Activated CD8-positive, alpha-beta memory T cell treated with anti-CD3 and anti-CD28 coated beads for 48 hours (primary cell): ENCODE measurements at regions not wholly inside any gene's neighbourhood (a gene's known extent, or its start where the extent isn't known, plus 50 kb on each side); places are given as distances from the start of the nearest gene placed in this dataset.

Source experiments
- DNase-seq, 3 experiments: peaks; one replicate each; pipeline ENCODE4 v3.0.0-alpha.2; 2020; ENCODE audit warnings: low read depth in 2 of 3, low spot score in 2 of 3

DNA sequence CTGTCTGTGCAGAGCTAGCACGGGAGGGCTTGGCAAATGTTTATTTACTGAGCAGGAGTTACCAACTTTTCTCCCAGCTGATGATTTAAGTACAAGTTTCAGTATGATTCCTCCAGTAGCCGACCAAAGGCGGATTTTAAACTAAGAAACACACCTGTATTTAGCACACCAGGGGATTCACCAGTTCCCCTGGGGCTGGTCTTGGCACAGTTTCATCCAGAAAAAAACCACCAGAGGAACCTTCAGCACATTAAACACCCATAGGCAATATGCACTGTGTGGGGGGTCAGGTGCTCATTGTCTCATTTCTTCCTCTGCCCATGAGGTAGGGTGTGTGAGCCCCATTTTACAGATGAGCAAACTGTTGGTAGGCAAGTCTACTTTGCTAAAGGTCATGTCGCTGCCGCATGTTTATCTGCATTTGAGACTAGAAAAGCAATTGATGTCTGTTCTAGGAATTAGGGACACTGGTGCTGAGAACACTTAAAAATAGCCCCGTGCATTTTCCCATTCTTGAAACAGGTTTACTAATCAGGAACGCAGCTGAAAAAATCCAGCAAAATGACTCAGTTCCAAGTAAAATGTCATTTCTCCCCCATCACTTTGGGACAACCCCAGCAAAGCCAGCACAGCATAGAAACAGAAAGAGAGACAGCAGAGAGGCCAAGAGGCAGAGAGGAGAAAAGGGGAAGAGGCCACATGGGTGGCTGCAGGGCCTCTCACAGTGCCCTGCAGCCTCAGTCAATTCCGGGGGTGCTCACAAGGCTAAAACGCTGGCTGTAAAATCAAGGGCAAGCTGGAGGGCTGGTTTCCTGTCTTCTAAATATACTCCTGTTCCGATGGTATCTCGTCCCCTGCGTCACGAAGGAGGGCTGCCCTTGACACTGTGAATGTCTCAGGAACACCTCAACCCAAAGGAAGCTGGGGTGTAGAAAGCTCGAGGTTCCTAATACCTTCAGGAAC is 166.8 kb upstream of the ID2 start:
- peak in 2 of 3 experiments; percentile 31 to 52 for DNase-seq

DNA sequence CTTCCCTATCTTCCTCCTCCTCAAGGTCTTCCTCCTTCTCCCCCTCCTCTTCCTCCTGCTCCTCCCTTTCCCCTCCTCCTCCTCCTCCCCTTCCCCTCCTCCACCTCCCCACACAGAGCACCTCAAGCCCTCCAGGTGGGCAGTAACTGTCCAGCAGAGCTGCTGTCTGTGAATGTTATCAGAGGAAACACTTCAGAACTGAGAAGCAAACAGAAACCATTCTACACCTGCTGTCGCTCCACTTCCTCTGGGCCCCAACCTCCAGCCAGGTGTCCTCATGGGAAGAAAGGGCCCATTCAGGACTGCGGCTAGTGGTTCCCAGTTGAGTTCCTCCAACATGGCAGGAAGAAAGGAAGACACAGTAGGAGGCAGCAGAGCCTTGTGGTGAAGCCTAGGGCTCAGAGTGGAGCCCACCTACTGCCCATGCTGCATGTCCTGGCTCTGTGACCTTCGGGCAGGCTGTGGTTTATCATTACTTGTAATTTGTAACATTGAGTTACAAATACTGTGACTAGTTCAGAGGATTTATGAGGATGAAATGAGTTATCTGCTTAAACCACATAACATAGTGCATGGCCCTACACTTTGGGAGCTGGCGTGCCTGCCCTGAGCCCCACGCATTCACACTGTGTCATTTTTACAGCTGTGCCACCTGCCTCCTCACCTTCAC is 165.9 kb upstream of the ID2 start:
- no peak for DNase-seq

DNA sequence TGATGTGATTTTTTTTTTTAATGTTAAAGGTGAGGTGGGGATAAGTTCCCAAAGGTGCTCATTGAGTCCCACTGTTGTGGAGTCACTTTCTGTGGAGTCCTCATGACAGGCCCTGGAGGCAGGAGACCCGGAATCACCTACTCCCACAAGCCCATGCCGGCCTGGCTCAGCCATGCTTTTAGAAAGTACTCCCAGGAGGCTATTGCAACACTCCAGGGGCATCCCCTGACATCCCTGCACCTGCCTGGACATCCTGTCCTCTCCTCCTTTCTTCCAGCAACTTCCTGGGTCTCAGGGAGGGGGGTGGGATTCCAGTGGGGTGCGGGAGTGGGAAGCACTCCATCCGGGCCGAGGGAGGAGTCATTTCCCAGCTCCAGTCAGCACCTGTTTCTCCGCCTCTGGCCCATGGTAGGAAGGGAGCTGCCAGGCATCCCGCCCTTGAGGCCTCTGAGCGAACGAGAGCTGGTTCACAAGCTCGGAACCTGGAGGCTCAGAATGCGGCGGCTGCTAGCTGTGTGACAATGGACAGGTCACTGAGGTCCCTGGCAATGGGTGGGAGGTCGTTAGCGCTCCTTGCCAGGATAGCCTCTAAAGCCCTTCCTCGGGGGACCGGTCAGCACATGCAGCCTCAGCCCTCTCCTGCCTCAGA is 163.9 kb upstream of the ID2 start:
- DNase-seq = no peak

DNA sequence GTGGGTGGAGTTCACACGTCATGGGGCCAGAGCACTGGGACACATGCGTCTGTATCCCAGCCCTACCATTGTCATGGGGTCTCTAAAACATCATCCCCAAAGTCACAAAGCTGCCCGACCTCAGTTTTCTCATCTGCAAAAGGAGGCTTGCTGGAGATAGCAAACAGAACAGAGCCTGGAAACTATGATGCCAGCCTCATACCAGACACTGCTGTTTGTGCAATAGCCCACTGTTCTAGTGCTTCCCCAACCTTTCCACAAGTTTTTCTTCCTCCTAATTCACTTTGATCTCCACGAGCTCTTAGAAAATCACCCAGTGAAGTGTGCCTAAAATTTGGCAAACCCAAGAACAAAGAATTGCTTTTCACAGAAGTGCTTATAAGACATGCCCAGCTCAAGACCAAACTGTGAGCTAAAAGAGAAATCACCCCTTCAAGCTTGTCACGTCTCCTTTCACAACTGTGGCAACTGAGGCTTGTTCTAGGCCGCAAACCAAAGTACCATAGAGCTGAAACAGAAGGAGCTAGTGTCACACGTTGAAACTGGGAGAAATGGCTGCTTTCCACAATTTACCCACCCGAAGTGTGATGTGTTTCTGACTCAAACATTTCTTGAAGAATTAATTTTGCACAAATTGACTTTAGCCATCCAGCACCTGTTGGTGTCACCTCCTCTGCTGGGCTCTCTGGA is 162.7 kb upstream of the ID2 start:
- DNase-seq = no peak

DNA sequence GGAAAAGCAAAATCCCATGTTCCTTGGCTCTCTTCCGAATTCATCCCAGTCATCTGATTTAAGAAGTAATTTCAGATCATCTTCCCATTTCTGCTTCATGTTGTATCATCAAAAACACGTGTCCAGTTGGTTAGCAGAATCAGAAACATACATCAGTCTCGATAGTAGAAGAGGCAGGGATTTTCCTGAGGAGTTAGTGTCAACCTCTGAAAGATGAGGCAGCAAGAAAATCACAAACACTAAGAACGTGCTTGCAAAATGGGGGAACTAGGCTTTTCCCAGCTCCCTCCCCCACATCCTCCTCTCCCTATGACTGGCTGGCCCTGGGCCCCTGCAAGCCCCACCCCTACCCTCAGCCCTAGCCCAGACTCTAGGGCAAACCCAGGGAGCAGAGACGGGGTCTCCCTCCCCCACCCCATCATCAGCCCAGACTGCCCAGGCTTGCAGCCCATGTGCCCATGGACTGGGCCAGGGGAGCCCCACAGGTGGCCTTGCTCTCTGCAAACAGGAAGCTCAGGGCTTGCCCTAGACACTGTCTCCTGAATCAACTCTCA is 161.0 kb upstream of the ID2 start:
- DNase-seq = no peak

DNA sequence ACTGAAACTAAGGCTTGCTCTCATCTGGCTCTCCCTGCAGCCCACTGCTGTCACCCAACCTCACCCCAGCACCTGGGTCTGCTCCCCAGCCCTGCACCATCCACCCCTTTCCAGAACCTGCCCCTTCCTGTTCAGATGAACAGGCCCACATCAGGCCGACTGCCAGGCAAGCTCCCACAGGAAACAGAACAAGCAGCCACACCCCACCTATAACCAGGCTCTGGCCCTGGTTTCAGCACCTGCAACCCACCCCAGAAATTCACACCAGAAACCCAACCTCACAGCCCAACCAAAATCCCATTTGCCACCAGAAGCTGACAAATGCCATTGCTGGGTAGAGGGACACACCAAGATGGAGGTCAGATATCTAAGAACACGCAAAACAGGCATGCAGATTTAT is 159.2 kb upstream of the ID2 start:
- no peak for DNase-seq

DNA sequence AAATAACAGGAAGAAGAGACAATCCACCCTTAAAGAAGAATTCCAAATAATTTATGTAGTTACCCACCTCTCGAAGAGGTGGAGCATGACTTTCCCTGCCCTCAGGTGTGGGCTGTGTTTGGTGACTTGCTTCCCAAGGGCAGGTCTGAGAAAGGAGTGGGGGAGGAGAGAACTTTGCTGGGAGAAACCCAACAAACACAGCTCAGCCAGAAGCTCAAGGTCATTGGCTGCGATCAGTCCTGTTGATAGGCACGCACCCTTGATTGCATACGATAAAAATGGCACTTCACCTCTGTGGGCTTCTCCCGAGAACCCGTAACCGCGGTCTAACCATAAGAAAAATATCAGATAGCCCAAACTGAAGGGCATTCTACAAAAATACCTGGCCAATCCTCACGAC is 157.5 kb upstream of the ID2 start:
- DNase-seq = no peak

DNA sequence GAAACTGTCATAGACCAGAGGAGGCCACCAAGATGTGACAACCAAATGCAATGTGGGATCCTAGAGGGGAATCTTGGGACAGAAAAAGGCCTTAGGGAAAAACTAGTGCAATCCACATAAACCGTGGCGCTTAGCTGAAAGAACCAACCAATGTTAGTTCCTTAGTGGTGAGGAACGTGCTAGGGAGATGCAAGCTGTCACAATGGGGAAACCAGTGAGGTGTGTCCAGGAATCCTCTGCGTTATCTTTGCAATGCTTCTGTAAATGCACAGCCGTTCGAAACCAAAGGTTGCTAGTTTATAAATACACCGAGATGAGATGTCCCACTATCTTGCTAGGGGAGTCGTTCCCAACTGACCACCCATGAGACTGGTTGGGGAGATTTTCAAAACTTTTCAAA is 157.0 kb upstream of the ID2 start:
- no peak for DNase-seq

DNA sequence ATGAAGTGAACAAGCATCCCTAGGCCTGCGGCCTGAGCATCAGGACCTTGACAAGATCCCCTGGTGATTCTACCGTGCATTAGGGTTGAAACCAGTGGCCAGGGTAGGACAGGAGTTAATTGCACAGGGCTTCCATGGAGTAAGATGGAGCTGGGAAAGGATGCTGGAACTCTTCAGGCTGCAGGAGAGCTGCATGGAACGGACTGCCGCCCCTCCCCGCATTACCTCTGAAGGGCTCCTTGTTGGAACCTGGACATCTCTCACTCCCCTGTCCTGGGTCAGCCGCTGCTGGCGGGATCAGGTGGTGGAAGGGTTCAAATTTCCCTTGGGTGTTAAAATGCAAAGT is 156.6 kb upstream of the ID2 start:
- DNase-seq = no peak

DNA sequence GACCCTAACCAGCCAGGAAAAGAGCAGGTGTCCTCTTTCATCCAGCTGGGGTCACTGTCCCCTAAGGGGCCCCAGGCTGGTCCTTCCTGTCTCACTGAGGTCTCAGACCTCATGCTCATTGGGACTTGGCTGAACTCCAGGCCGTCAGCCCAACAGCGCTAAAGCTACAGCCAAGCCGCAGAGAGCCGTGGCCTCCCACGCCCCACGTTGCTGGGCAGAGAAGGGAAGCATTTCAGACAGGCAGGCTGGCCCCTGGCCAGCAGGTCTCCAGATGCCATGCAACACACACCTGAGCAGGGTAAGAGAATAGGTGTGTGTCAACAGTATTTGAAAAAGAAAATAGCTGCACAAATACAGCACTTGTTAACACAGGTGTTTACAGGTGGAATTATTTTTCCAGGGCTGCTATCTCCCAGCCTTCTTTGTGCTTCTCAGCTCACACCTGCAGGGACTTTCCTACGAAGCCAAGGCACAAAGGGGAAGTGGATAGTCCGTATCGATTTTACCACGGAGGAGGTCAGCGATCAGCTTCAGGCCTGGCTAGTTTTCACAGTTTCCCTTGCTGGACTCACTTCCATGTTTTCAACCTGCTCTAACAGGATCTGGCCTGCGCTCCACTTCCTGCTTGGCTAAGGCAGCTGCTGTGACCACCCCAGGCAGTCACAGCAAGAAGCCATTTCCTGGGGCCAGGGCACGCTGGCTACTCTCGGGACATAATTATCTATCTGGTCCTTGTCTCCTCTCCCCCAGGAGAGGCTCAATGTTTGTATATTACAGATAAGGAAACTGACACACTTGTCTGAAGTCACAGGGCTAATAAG is 156.1 kb upstream of the ID2 start:
- DNase-seq = no peak

DNA sequence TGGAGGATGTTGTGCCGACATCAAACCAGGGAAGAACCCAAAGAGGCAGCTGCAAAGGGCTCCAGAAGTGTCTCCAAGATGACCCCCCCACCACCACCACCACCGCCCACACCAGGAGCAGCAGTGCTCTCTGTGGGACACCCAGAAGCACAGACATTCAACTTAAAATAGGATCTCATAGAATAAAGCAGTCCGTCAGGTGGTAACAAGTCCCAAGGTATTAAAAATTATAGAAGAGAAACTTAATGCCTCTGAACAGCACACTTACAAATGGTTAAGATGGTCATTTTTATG is 155.5 kb upstream of the ID2 start:
- no peak for DNase-seq

DNA sequence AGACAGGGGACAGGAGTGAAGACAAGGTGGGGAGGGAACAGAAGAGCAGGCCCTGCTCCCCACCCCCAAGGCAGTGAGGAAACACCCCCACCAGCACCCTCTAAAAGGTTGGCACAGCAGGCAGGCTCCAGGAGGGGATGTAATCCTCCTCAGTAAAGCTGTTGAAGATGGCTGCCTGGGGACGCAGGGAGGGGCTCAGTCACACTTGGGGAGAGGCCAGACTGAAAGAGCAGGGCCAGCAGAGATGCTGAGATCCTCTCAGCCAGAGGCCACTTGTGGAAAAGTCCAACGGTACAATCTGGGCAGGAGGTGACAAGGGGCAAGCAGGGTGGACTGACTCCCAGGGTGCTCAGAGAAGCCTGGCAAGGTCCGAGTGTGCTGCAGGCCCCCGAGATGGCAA is 154.8 kb upstream of the ID2 start:
- DNase-seq = no peak

DNA sequence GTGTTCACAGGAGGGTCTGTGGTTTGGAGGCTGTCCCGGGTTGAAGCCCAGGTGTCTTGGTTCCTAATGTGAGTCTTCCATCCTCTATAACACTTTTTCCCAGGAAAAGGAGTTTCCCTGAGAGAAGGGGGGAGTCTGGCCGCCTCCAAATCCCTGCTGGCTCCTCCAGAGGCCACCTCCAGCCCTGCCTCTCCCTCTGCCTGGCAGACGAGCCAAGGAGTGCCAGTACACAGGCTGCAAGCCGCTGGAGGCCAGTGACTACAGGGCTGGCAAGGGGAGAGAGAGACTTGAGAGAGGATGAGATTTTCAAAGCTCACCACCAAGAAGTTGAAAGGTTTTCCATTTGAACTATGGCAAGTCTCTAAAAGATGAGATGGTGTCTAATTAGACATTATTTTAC is 154.2 kb upstream of the ID2 start:
- DNase-seq = no peak

DNA sequence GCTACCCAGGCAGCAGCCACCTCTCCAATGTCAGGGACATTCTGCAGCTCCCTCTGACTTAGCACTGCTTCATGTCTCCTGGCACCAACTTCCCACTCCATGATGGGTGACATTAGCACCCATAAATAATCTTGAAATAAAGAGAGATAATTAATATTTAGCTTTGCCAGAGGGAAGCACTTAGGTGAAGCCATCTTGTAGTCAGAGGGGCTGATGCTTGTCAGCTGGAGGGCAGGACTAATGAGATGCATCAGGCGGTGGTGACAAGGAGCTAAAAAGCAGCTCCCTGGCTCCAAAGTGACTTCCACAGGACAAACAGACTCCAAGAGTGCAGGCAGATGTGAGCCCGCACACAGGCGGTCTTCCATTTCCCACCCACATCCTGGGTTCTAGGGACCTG is 153.0 kb upstream of the ID2 start:
- DNase-seq = no peak

DNA sequence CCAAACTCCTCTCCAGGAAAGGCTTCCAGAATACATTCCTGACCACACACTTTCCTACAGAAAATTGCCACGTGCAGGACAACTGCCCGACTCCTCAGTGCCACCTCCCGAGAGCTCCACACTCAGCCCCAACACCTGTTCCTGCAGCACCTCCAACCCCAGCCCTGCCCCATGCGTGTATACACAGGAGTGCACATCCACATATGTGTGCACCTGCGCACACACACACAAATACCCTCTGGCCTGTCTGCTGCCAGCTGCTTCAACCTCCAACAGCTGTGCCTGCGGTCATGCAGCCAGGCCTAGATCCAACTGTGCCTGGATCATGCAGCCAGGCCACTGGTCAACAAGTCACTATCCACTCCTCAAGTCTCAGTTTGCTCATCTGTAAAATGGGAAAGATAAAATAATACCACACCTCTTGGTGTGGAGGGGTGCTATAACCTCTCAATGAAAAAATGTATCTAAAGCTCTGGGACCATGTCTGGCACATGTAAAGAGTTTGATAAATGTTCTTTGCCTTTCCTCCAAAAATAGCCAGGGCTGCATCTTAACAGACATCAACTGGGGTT is 152.1 kb upstream of the ID2 start:
- DNase-seq = no peak

DNA sequence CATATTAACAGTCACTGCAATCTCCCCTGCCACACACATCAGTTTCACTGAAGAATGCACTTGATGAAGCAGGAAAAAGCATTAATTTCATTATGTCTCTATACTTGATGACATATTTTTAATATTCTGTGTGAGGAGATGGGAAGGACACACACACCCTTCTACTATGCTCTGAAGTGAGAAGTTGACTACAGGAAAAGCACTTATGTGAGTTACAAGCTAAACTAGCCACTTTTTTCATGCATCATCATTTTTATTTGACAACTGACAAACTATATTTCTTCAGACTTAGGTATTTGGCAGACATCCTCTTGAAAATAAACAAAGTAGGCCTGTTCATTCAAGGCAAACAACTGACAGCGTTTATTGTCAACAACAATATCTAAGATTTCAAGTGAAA is 150.4 kb upstream of the ID2 start:
- DNase-seq = no peak

DNA sequence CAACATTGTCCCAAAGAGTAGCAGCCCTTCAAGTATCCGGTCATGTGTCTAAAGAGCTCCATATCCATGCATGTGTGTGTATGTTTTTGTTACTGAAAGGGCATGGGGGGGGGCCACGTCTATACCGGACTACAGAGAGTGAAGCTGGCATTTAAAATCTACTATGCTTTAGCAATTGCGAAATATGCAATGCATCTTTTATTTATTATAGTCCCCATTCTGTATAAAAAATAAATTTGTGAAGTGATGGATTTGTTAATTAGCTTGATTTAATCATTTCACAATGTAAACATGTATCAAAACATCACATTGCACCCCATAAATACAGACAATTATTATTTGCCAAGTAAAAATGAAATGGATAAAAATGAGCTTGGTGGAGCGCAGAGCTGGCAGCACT is 149.4 kb upstream of the ID2 start:
- DNase-seq = no peak

DNA sequence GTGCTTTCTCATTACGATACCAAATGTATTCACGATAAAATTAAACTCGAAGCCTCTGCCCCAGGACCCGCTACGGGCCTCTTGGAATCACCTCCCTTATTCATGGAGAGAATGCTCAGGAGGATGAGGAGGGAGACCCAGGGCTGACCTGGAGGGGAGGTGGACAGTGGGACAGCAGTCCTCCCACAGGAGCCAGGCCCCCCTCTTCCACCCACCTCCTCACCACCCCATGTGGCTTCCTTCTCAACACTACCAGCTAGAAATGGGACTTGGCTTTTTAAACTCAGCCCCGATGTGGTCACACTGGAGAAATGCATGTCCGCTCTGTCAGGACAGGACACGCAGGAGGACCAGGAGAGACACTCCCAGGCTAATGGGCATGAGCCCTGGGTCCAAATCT is 147.9 kb upstream of the ID2 start:
- no peak for DNase-seq

DNA sequence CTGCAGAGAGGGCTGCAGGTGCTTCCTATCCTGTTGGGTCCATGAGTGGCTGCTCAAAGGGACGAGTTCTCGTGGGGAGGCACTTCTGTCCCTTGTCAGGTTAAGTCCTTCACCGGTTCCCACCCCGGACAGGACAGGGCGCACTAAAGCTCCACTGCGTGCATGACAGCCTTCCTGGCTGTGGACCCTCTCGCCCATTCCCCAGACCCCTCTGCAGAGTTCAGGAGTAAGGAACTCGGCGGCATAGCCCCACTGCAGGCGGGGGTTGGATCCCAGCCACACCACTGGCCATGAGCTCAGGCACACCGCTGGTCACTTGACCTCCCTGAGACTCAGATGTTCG is 147.5 kb upstream of the ID2 start:
- DNase-seq = no peak

DNA sequence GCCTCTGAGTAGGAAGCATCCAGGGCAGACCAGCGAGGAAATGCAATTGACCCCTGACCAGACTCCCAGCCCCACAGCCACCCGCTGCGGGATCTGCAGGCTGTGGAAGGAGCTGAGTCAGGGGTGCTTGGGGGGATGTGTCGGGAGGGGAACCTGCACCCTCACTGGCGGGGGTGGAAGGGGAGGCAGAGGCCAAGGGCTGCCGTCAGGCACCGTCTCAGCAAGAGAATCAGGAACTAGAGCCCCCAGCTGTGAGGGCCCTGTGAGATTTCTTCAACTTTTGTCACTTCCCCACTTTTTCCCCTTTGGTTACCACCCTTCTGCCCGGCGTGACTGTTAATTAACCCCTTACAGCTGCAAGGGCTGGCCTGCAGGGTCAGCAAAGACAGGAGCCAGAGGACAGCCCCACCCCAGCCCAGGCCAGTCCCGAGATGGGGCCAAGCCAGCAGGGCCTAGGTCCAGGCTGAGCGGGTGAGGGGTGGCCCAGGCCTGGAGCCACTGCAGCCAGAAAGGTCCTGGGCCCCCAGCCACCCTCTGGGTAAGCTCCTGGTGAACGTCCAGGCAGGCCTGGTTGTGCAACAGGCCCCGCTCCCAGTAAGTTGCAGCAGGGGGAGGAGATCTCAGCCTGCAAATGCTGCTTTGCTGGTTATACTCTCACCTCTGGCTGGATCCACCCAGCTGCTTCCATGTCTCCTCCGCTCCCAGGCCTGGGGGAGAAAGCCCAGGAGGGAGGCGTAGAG is 147.0 kb upstream of the ID2 start:
- DNase-seq = no peak
